ENCODE measurements at regions not wholly inside any gene's neighbourhood (a gene's known extent, or its start where the extent isn't known, plus 50 kb on each side); places are given as distances from the start of the nearest gene placed in this dataset.
A peak's percentile ranks its signal among the peaks of the same experiment; 100 is the strongest.

- no peak for DNase-seq
These were observed 180.7 kb upstream of the TARS1 start for GRCh38 chr5:33260098-33260497.

GRCh38 chr5:33261305-33261704, 179.5 kb upstream of the TARS1 start:
- no peak for DNase-seq

- DNase-seq = no peak
These were observed 179.0 kb upstream of the TARS1 start for GRCh38 chr5:33261747-33262146.

- DNase-seq = peak; percentile 29
These were observed 173.0 kb upstream of the TARS1 start for GRCh38 chr5:33267801-33268200.

- DNase-seq = peak; percentile 35
These were observed 172.4 kb upstream of the TARS1 start for GRCh38 chr5:33268374-33268773.

- DNase-seq = no peak
These were observed 170.1 kb upstream of the TARS1 start for GRCh38 chr5:33270671-33271070.

GRCh38 chr5:33271606-33272005, 169.2 kb upstream of the TARS1 start:
- no peak for DNase-seq

GRCh38 chr5:33272288-33272687, 168.5 kb upstream of the TARS1 start:
- no peak for DNase-seq

GRCh38 chr5:33273985-33274384, 166.8 kb upstream of the TARS1 start:
- no peak for DNase-seq

GRCh38 chr5:33275391-33275790, 165.4 kb upstream of the TARS1 start:
- no peak for DNase-seq

- DNase-seq = no peak
These were observed 164.7 kb upstream of the TARS1 start for GRCh38 chr5:33275921-33276627.

GRCh38 chr5:33276628-33276950, 164.2 kb upstream of the TARS1 start:
- DNase-seq = no peak

- no peak for DNase-seq
These were observed 163.6 kb upstream of the TARS1 start for GRCh38 chr5:33277061-33277650.

GRCh38 chr5:33281431-33281843, 159.3 kb upstream of the TARS1 start:
- no peak for DNase-seq

- no peak for DNase-seq
These were observed 158.6 kb upstream of the TARS1 start for GRCh38 chr5:33282157-33282556.

GRCh38 chr5:33282696-33283095, 158.1 kb upstream of the TARS1 start:
- DNase-seq = no peak

GRCh38 chr5:33283243-33283642, 157.5 kb upstream of the TARS1 start:
- DNase-seq = no peak

- DNase-seq = no peak
These were observed 156.1 kb upstream of the TARS1 start for GRCh38 chr5:33284681-33285080.

- no peak for DNase-seq
These were observed 153.5 kb upstream of the TARS1 start for GRCh38 chr5:33287242-33287641.

GRCh38 chr5:33291216-33292000, 149.4 kb upstream of the TARS1 start:
- no peak for DNase-seq

- no peak for DNase-seq
These were observed 143.0 kb upstream of the TARS1 start for GRCh38 chr5:33297760-33298216.

GRCh38 chr5:33299621-33300208, 141.1 kb upstream of the TARS1 start:
- DNase-seq = no peak

GRCh38 chr5:33300209-33300742, 140.5 kb upstream of the TARS1 start:
- DNase-seq = no peak

Data from femur (tissue), 1 donor.